ENCODE measurements at regions not wholly inside any gene's neighbourhood (a gene's known extent, or its start where the extent isn't known, plus 50 kb on each side); places are given as distances from the start of the nearest gene placed in this dataset.
A peak's percentile ranks its signal among the peaks of the same experiment; 100 is the strongest.

DNA sequence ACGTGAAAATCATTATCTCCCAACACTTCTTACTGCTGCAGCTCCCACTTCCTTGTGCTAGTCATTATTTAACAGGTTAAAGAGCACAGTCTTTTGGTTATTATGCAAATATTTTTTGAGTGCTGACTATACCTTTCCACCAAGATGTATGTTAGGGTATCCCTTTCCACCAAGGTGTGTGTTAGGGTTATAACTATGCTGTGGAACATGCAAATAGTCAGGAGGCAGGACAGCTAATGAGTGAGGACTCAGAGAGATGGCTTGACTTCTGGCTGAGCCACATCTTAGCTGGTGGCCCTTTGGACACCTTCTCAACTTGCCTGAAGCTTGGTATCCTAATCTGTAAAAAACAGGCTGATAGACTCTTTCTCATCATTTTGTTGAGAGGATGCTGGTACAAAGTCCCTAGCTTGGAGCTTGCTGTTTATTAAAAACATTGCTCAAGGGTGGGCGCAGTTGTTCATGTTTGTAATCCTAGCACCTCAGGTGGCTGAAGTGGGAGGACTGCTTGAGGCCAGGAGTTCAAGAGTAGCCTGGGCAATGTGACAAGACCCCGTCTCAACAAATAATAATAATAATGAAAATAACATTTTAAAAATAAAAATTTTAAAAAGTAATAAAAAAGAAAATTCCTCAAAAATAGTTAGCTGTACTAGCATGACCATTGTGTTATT is 160.5 kb upstream of the ADAMTS9 start:
- no peak for DNase-seq

DNA sequence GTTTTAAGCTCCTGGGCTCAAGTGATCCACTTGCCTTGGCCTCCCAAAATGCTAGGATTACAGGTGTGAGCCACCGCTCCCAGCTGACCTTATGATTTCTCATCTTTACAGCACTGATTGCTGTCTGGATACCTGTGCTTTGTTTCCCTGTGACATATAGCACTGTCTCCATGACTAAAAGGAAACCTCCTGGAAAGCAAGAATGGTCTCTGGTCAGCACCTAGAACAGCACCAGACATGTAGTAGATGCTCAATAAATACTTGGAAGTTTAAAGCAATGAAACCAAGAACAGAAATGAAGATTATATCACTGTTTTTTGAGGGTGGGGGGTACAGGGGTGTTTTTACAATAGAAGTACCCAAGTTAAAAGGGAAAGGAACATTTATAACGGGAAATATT is 156.8 kb upstream of the ADAMTS9 start:
- DNase-seq: no peak

DNA sequence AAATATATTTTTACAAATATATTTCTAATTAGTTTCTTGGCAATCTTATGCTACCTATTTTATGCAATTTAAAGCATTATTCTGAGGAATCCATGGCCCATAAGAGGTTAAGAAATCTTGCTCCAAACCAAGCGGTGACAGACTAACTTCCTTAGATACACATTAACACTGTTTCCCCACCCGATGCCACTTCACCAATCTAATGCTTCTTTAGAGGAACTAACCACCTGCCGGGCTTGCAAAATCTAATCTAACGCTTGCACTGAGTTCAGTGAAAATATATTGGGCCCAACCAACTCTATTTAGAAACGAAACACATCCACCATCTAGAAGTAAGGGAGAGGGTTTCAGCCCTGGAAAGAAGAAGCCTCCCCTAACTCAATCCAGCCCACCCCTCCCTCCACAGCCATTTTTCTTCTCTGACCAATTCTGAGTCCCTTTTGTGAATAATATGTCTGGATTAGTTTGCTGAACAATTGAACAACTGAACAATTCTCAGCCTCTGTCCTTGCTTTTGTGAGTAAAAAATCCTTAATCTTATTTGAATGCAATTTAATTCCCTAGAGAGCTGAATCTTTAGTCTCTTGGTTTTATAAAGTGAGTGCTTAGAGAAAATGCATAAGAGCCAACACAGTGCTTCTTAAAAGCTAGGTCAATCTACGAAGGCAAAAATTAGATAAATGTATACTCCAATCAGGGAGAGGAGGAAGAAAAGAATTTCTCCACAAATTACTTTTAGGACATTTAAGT is 150.4 kb upstream of the ADAMTS9 start:
- DNase-seq: no peak

DNA sequence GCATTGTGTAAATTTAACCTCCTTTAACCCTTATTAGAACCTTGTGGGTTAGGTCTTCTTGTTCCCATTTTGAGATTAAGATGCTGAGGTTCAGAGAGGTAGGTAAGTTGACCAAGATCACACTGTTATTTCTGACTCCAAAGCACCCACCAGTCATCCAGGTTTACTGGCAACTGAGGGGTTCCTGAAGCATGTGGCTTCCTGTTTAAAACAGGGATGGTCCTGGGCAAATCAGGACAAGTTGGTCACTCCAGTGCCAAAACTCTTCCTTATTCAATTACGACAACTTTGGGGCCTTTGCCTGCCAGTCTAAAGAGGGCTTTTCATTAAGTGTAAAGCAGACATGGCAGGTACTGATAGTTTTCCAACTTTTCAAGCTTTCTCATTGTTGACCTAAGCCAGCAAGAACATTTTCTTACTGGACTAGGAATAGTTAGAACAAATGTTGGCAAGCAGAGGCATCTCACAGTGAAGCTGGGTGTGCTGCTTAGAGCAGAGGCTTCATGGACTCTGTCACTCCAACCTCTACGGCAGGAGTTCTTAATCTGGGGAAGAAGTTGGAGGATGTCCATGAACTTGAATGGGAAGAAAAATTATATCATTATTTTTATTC is 149.4 kb upstream of the ADAMTS9 start:
- no peak for DNase-seq

DNA sequence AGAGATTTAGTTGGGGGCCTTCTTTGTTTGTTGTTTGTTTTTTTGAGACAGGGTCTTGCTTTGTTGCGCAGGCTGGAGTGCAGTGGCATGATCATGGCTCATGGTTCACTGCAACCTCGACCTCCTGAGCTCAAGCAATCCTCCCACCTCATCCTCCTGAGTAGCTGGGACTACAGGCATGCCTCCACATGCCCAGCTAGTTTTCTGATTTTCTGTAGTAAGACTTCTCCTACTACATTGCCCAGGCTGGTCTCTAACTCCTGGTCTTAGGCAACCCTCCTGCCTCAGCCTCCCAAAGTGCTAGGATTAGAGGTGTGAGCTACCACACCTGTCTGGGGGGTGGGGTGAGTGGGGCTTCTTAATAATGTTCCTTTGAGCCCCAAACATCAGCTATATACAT is 148.3 kb upstream of the ADAMTS9 start:
- DNase-seq: no peak

DNA sequence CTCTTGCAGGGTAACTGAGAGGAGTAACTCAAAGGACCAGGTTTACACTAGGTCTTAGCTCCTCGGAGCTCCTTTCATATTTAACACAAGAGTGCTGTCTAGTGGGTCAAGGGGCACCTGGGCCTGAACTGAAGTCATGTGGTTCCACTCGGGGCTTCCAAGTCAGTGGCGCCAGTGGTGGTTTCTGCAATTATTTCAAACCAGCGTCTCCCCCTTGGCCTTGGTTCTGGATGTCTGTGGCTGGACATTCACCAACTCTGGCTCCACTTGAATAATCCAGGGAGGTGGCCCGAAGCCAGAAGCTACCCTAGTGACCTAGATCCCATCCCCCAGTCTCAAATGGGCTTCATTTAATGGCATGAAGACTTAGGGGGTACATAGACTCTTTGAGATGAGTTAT is 144.3 kb upstream of the ADAMTS9 start:
- no peak for DNase-seq

DNA sequence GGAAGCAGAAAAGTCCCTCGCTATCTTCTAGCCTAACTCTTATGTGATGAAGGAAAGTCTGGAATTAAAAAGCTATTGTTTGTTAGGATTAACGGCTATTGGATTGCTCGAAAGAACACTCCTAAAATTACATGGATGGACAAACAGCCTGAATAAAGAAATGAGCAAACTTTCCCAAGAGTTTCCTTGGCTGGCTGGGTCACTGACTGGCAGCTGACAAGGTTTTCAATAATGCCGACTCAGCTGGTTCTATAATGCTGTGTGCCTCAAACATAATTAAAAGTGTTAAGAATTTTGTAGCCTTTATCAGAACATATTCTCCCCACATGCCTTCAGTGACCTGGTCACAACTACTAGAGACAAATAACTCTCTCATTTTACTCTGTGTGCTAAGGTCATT is 142.9 kb upstream of the ADAMTS9 start:
- no peak for DNase-seq

DNA sequence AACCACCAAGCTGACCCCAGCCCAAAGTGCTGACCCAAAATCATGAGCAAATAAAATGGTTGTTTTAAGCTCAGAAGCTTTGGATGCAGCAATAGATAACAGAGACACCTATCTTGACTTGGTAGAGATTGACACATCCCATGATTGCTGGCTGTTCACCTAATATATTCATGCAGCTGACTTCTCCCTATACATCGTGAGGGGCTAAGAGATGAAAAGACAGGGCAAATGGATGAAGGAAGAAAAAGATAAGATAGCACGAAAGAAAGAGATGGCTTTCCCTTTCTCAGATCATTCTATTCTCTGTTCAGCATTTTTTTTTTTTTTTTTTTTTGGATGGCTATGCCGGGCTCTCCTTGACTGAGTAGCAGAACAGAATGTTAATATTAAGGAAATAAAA is 141.5 kb upstream of the ADAMTS9 start:
- no peak for DNase-seq

DNA sequence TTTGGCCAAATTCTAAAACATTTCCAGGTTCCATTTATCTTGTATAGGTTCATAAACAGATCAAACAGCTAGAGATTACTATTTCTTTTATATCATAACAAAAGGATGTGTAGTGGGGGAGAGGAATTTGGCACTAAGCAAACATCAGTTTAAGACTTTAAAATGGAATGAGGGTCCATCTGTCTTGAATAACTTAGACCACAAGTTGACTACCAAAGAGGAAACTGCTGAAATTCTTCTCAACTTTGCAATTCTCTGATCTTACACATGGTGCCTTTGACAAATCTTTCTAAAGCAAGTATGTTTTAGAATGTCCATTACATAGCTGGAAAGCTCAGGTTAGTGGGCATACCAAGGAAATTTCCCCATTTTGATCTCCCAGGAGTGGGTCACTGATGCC is 140.5 kb upstream of the ADAMTS9 start:
- no peak for DNase-seq

DNA sequence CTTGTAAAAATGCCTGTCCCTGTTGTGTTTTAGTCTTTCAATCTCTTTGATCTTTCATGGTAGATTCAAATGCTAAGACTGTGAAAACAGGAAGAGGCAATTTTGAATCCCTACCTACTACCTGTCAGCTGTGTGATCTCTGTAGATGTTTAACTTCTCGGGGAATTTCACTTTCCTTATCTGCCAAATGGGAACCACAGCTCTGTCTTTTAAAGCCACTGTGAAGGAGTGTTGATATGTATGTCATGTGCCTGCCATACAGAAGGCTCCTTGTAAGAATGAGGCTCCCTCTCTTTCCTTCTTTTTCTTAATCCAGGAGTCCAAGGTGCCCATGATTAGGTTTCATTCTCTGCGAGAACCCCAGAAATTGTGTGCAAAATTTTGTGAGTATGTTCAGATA is 139.6 kb upstream of the ADAMTS9 start:
- DNase-seq: no peak

DNA sequence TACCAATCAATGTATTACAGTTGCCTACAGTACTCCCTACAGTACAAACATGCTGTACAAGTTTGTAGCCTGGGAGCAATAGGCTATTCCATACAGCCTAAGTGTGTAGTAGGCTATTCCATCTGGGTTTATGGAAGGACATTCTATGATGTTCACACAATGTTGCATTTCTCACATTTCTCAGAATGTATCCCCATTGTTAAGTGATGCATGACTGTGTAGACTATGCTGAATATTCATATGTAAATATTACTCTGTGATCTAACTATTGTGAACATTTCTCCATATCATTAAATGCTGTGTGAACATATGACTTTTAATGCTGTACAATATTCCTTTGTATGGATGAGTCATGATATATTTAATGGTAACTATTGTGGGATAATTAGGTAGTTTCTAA is 139.2 kb upstream of the ADAMTS9 start:
- no peak for DNase-seq

DNA sequence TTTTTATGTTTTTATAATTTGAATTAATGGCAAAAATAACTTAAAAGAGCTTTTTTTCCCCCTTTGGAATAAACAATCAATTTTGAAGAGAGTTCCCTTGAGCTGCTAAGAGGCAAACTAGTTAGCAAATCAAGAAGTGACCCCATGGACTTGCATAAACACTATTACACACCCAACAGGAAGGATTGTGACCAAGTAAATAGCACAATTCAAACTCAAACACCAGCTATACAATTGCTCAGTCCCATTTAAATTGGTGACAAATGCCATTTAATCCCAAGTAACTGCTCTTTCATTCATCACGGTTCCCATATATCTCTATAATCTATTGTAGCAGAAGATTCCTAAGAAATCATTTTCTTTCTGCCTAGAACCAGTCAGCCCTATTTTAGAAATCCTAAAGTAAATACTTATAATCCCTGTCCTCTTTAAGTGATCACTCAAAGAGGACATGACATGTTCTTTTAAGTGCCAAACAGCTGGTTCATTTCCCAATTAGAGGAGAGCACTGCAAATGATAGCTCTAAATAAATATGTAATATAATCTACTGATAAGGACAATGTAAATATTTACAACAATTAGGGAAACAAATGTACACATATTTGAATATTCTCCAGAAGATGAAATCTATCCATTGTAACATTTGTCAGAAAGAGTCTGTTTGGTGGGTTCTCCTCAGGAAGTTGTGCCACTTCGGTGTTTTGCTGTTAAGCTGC is 137.8 kb upstream of the ADAMTS9 start:
- peak; percentile 40 for DNase-seq

DNA sequence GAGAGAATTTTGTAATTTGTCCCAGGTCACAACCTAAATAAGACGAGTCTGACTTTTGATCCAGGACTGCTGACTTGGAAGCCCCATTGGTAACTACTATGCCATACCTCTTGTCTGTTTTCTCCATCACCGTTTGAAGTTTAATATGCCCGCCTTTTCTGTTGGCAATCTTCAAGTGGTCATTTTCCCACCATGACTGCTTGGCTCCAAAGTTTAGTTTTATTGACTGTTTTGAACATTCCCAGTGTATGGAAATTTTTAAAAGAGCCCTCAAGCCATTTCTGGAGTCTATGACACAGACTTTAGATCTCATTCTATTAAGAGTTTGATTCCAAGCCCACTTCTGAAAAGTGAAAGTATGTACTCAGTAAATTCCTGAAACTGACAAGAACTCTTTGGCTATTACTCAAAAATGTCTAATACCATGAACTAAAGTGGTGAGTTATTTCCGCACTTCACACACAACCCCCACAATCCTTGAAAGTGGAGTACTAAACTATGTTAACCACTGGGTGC is 136.7 kb upstream of the ADAMTS9 start:
- no peak for DNase-seq

DNA sequence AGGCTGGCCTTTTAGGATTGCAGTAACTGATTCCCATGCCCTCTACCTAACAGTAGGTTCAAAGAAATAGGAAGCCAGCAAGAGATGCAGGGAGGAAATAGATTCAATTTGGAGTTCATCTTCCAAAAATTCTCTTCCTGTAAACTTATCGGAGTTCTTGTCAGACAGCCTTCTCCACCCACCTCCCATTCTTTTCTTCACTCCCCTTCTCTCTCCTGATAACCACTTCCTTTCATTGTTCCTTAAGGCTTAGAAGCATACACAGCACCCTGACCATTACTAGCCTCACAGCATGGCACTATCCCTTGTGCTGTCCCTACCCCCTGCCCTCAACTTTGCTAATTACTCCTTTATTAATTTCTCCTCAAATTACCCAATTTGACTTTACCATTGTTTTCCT is 130.4 kb upstream of the ADAMTS9 start:
- no peak for DNase-seq

DNA sequence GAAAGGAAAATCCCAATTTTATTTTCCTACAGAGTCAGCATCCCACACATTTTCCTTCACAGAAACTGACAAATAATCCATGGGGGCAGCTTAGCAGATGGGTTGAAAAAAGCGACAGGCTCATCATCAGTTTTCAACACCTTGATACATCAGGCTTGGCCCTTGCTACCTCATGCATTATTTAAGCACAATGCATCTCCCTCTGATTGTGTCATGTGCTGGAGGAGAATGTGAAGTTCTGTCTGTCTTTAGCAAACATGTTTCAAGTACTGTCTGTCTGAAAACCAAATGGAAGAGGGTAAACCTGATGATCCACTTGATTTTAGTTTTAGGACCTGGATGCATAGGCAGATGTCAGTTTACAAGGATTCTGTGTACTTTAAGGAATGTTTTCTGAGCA is 128.6 kb upstream of the ADAMTS9 start:
- no peak for DNase-seq

DNA sequence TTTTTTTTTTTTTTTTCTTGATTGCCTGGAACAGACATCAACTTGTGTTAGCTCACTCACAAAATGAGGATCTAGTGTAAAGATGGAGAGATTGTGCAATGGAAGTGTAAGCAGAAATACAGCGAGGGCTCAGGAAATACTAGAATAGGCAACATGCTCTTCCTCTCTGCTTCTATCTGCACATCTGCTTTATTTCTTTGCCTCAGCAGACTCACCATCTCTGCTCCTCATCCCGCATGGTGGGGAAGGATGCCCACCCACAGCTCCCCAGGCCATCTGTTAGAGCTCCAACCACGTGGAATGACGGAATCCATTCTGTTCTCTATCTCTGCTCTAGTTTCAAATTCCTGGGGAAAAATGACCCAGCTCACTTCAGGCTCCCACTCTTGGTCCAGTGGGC is 128.0 kb upstream of the ADAMTS9 start:
- no peak for DNase-seq

DNA sequence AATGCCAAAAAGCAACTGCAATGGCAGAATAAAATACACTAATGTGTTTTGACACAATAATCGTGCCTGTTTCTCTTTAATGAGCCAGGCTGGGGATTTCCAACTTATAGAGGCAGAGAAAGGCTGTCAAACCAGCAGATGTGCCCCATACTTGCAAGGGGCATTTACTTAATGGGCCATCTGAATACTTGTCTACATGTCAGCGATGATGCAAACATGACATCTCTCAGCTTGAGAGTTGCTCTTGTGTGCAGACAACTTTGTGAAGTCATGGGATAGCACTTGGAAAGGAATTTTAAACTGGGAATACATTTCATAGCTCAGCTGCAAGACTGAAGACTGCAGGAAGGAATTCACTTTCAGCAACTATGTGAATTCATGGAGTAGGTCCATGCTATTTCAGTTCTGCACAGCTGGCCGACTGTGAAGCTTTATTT is 127.4 kb upstream of the ADAMTS9 start:
- peak; percentile 35 for DNase-seq

DNA sequence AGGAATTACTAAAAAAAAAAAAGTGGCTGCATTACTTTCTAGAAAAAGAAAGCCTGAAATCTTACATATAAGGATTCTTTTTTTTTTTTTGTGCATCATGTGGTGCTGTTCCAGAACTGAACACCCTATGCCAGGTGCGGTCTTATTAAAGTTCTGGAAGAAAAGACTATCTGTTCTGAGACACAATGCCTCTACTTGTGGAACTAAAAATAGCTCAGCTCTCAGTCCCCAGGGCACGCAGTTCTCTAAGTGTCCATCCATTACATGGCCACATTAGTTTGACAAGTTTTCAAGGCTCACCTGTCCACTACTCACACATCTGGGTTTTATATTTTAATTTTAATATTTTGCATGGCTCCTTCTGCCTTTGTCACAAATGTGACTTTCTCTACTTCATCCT is 126.6 kb upstream of the ADAMTS9 start:
- no peak for DNase-seq

DNA sequence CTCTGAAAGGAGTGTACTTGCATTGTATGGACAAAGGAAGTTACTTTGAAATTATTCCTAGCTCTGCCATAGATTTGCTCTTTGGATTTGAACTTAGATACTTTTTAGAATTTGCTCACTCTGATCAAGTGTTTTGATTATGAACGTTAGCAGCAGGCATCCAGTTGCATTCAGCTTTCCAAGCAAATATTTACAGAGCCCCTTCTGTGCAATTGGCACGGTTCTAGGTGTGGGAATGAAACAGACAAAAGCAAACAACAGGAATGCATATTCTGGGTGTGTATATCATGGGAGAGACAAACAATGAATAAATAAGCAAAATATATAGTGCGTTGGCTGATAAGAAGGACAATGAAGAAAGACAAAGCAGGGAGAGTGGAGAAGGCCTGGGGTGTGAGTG is 125.5 kb upstream of the ADAMTS9 start:
- DNase-seq: no peak

DNA sequence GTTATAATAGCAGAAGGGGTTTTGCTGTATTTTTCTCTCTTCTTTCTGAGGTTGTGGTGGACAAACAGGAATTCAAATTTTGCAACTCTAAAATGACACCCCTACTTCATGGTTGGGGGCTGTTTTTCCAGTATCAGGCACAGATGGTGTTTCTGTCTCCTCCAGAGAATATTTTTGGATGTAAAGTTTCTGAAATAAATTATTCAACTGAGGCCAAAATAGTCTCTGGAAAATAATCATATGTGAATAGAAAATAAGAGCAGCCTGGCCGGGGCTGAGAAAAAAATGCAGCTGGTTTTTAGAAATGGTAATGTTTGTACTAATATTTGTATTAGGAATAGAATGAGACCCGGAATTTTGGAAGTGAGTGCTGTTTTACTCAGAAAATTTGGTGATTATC is 121.3 kb upstream of the ADAMTS9 start:
- DNase-seq: no peak

DNA sequence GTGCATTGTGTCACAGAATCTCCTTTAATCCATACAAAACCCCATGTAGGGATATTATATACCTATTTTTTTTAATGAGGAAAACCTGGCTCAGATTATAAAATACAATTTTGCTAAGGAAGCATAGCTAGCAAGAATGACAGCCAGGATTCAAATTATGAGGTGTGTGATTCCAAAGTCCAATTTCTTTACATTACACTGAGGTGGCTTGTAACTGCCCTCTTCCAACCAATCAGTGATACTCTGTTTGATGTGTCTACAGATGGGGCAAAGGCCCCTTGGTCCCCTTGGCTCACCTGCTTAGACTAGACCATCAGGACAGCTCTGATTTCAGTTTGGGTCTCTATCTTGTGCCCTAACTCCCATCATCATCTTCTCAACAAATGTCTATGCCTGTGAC is 120.3 kb upstream of the ADAMTS9 start:
- DNase-seq: no peak
